T-helper 2 cell (primary cell): ENCODE measurements at regions not wholly inside any gene's neighbourhood (a gene's known extent, or its start where the extent isn't known, plus 50 kb on each side); places are given as distances from the start of the nearest gene placed in this dataset.

Source experiments
- DNase-seq, 5 experiments: peaks; one replicate each; pipeline versions ENCODE4 v3.0.0 to v3.0.0-alpha.2; 2012 to 2022

DNA sequence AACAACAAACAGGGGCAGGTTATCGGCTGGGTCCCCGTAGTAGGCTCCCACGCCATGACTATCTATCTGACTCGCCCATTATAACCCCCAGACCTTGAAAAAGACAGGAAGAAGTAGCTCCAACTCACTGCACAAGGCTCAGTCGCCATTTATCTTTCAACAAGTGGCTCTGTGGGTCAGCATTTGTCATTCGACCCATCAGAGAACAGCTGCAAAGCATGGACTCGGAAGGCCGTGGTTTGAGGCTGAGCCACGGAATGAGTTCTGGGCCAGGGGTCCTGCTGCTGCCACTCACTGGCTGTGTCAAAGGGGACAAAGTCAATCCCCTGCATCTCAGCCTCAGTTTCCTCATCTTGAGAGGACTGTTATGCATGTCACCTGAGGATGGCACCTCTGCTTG, 131.0 kb downstream of the DMRTA2 start:
- no peak for DNase-seq

GRCh38 chr1:50289495-50289894, 133.7 kb downstream of the DMRTA2 start:
- DNase-seq = peak in 1 of 5 experiments; percentile 9

DNA sequence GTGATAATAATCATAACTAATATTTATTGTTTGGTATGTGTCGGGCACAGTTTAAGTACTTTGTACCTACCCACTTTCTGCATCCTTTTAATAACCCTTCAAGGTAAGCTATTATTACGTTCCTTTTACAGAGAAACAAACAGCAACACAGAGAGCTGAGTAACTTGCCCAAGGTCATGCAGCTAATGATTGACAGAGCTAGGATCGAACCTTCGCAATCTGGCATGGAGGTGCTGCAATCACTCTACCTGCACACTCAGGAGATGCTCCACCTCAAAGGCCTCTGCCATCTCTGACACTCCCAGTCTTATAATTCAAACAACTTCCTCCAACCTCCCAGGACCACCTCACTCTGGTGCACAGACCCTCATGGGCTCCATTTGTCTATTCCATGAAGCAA, 137.2 kb downstream of the DMRTA2 start:
- no peak for DNase-seq

DNA sequence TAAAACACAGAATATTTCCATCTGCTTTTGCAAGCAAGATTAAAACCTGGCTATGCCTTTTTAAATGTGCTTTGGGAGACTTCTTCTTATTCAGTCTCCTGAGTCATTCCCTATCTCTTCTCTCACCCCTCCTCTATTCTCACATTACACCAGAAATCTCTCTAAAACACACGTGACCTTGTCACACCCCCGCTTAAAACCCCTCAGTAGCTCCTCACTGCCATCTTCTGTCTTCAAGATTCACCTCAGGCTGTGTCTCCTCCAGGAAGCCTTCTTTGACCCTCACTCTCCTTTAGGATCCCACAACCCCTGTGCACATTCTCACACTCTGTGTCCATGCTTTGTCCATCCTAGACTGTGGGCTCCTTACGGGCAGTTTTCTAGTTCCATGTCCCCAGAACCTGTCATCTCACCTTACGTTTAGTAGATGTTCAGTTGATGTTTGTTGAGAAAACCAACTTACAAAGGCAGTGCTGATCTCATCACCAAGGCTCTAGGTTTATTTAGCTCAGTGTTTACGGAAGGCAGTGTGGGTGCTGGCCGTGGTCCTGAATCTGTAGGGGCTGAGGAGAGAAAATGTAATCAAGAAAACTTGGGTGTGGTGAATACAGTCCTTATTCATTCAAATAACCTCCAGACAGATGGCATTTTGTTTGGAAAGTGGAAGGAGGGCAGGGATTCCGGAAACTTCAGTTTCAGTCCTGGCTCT, 143.5 kb downstream of the DMRTA2 start:
- peak in 1 of 5 experiments; percentile 8 for DNase-seq

GRCh38 chr1:50278961-50279360, 144.3 kb downstream of the DMRTA2 start:
- DNase-seq = no peak

- no peak for DNase-seq
Observed at GRCh38 chr1:50278410-50278809, 144.8 kb downstream of the DMRTA2 start.

GRCh38 chr1:50275566-50275965, 147.7 kb downstream of the DMRTA2 start:
- DNase-seq = no peak

- DNase-seq = no peak
Observed at GRCh38 chr1:50272912-50273311, 150.3 kb downstream of the DMRTA2 start.

DNA sequence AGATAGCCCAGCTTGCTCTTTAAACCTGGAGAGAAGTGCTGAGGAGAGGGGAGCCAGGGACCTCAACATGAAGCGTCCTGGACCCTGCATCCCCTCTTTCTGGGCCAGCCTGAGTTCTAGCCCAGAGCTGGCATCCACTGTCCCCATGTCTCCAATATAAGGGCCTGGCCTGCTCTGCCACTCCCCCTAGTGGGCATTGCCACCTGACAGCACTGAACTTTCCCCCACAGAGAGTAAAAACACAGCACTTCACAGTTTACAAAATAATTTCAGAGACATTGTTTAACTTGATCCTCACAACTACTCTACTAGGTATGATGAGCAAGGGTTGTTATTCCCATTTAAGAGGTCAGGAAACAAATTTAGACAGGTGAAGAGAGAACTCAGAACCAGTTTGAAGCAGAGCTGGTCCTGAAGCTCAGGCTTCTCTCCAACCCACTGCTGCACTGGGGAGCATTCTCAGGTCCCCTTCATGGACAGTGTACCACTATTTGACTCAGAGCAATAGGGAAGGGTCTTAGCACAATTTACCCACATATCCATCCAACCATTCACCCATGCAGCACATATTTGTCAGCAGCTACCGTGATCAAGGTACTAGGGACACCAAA, 151.2 kb downstream of the DMRTA2 start:
- DNase-seq = peak in 1 of 5 experiments; percentile 14

- DNase-seq = no peak
Observed at GRCh38 chr1:50271337-50271736, 151.9 kb downstream of the DMRTA2 start.

DNA sequence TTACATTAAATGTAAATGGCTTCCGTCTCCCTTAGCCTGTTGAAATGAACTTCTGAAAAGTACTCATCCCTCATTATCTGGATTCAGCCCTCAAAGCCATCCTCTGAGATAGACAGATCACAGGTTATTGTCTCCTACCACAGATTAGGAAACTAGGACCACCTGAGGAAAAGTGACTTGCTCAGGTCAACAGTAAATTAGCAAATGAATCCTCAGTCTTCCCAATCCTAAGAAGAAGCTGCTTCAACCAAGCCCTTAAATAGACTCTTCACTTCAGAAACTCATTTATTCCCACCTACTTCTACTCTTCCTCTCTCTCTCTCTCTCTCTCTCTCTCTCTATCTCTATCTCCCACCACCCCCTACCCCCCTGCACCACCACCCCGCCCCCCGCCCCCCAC, 152.3 kb downstream of the DMRTA2 start:
- no peak for DNase-seq

DNA sequence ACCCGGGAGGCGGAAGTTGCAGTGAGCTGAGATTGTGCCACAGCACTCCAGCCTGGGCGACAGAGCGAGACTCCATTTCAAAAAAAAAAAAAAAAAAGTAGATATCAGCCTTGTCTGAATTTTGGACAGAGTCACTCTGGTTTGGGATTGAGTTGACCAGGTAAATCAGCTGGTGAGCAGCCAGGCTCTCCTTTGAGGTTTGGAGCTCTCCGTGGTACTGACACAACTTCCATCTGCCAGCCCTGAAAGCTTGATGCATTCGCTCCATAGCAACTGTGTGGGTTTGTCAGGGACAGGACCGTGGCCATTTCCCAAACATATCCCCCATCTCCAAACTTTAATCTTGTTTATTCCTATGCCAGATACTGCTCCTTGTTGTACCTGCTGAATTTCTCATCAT, 155.2 kb downstream of the DMRTA2 start:
- DNase-seq = no peak

GRCh38 chr1:50266509-50266908, 156.7 kb downstream of the DMRTA2 start:
- DNase-seq = no peak

DNA sequence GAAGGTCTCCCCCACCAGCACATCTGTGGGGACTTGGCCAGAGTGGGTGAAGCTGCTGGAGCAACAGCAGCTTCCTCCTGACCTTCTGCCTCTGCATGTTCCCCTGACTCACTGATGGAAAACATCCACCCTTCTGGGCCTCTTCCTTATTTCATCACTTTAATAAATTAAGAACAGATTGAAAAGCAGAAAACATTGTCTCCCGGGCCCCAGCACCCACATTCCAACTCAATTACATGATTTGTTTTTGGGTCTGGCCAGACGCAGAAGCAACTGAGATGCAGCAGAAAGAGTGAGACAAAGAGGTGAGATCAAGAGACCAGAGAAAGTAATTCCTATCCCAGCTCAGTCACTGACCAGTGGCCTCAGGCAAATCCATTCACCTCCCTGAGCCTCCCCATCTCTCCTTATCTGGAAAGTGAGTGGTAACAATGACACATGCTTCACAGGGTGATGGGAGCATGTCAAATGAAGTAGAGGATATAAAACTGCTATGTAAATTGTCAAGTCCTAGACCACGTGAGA, 157.1 kb downstream of the ELAVL4 start:
- DNase-seq = no peak

- no peak for DNase-seq
Observed at GRCh38 chr1:50264590-50264989, 155.9 kb downstream of the ELAVL4 start.

DNA sequence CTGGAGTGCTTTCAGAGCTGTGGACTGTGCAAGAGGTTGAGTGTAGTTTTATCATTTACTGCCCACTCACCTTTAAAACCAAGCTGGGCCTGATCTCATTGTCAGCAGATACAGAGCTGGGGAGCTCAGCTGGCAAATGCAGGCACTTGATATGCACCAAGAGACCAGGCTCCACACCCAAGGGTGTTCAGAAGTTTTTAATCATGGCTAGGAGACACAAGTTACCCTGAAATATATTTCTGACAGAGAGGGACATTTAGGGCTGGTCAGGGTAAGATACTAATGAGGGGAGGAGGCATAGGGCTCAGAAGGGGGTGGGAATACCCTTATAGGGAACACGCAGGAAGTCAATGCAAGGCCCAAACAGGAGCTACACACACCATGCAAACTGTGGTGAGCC, 153.7 kb downstream of the ELAVL4 start:
- no peak for DNase-seq

- no peak for DNase-seq
Observed at GRCh38 chr1:50261951-50262350, 153.2 kb downstream of the ELAVL4 start.

GRCh38 chr1:50257940-50258685, 149.4 kb downstream of the ELAVL4 start:
- no peak for DNase-seq

- no peak for DNase-seq
Observed at GRCh38 chr1:50257029-50257428, 148.3 kb downstream of the ELAVL4 start.
